ENCODE measurements at regions not wholly inside any gene's neighbourhood (a gene's known extent, or its start where the extent isn't known, plus 50 kb on each side); places are given as distances from the start of the nearest gene placed in this dataset.

DNA sequence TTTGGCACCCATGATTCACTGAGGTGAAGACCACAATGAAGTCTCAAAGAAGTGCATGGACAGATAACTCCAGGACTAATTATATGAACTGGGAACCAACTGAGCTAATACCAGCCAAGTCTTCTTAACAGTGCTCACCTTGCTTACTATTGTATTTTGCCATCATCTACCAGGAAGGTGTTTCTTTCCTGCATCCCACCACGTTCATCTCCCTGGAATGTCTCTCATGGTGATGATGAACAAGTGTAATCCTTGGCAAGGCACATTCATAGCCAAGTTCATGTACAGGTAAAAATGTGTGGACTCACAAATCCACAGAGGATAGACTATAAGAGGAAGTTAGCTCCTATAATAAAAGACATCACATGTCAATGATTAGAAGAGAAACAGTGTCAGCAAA is 489.1 kb downstream of the SMARCA1 start:
- TF ChIP-seq, protein P1, sequence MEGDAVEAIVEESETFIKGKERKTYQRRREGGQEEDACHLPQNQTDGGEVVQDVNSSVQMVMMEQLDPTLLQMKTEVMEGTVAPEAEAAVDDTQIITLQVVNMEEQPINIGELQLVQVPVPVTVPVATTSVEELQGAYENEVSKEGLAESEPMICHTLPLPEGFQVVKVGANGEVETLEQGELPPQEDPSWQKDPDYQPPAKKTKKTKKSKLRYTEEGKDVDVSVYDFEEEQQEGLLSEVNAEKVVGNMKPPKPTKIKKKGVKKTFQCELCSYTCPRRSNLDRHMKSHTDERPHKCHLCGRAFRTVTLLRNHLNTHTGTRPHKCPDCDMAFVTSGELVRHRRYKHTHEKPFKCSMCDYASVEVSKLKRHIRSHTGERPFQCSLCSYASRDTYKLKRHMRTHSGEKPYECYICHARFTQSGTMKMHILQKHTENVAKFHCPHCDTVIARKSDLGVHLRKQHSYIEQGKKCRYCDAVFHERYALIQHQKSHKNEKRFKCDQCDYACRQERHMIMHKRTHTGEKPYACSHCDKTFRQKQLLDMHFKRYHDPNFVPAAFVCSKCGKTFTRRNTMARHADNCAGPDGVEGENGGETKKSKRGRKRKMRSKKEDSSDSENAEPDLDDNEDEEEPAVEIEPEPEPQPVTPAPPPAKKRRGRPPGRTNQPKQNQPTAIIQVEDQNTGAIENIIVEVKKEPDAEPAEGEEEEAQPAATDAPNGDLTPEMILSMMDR (optimal IDR thresholded peaks at IDR 0.05 in 1 of 3, IDR thresholded peaks at IDR 0.05 in 1 of 3, conservative IDR thresholded peaks at IDR 0.05 in 1 of 3; ENCODE audit: extremely low read depth in 1 of 3, insufficient read depth in 2 of 3, low read length in 3 of 3) = no peak
- TF ChIP-seq EZH2 (IDR thresholded peaks at IDR 0.05; ENCODE audit: low read length) = no peak

Data from keratinocyte (primary cell).